GM23338 (cell line): ENCODE measurements at regions not wholly inside any gene's neighbourhood (a gene's known extent, or its start where the extent isn't known, plus 50 kb on each side); places are given as distances from the start of the nearest gene placed in this dataset.

Experiments
- CREB1 ChIP-seq: fragments of 250-450 bp; sonication (Bioruptor Pico); IDR thresholded peaks from 2 replicates; pipeline ENCODE4 v1.5.0; 2020; ENCODE audit warnings: low read depth, mild to moderate bottlenecking, moderate library complexity
- EZH2 ChIP-seq: fragments of 200-600 bp; sonication (generic); IDR thresholded peaks from one replicate; pipeline ENCODE4 v1.8.0; 2017; ENCODE audit warnings: antibody characterized with exemption, mild to moderate bottlenecking, low read depth; ENCODE audit not compliant: unreplicated experiment
- EZH2phosphoT487 ChIP-seq: fragments of 200-600 bp; sonication (generic); IDR thresholded peaks from one replicate; pipeline ENCODE4 v1.8.1; 2018; ENCODE audit warnings: antibody characterized with exemption; ENCODE audit not compliant: unreplicated experiment
- JUNB ChIP-seq: IDR thresholded peaks from one replicate; pipeline ENCODE4 v1.6.1; 2016; ENCODE audit warnings: antibody characterized with exemption; ENCODE audit not compliant: unreplicated experiment
- NANOG ChIP-seq: IDR thresholded peaks from 2 replicates; pipeline ENCODE4 v1.6.1; 2016; ENCODE audit warnings: antibody characterized with exemption, borderline replicate concordance
- POLR2AphosphoS5 ChIP-seq: IDR thresholded peaks from 2 replicates; pipeline ENCODE4 v1.6.1; 2016; ENCODE audit warnings: antibody characterized with exemption, low read depth
- STAT1 ChIP-seq: IDR thresholded peaks from one replicate; pipeline ENCODE4 v1.6.1; 2016; ENCODE audit warnings: antibody characterized with exemption; ENCODE audit not compliant: unreplicated experiment
- ZNF114 ChIP-seq: fragments of 250-450 bp; sonication (Bioruptor Pico); IDR thresholded peaks from 2 replicates; pipeline ENCODE4 v1.5.0; 2020; ENCODE audit warnings: mild to moderate bottlenecking, moderate library complexity
- ZNF331 ChIP-seq: fragments of 250-450 bp; sonication (Bioruptor Pico); IDR thresholded peaks from 2 replicates; pipeline ENCODE4 v1.5.0; 2020; ENCODE audit warnings: low read depth, mild to moderate bottlenecking, moderate library complexity
- TF ChIP-seq, protein P1 (sequence below), 2 experiments: fragments of 200-600 bp in 1 of 2; sonication (generic) in 1 of 2; conservative IDR thresholded peaks; 2 replicates each; pipeline versions ENCODE4 v1.5.1 to v1.6.1; 2016 to 2017; ENCODE audit warnings: antibody characterized with exemption in 2 of 2, low read depth in 2 of 2, mild to moderate bottlenecking in 2 of 2, moderate library complexity in 1 of 2
- TF ChIP-seq, protein P2 (sequence below): fragments of 250-450 bp; sonication (Bioruptor Pico); IDR thresholded peaks from 2 replicates; pipeline ENCODE4 v1.5.0; 2020; ENCODE audit warnings: mild to moderate bottlenecking, moderate library complexity
- TF ChIP-seq, protein P3 (sequence below): IDR thresholded peaks from one replicate; pipeline ENCODE4 v1.6.1; 2018; ENCODE audit warnings: antibody characterized with exemption; ENCODE audit not compliant: unreplicated experiment
- TF ChIP-seq, protein P4 (sequence below): IDR thresholded peaks from 2 replicates; pipeline ENCODE4 v1.6.1; 2016; ENCODE audit warnings: antibody characterized with exemption

DNA sequence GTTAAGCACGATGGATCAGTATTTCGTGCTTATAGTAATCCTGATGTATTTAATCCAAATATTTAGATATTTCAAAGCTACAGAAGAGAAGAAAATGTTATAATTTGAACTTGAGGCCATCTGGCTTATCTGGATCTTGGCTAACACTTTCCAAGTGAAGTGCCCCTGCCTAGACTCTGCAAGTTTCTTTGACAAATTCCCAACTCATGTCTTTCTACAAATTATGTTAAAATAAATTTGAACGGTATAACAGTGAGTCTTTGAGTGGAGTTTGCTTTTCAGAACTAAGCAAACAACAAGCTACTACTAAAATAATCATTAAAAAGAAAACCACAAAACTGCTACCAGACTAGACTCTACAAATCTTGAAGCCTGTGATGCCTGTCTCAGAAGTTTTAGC is 374.4 kb upstream of the PRICKLE1 start:
- TF ChIP-seq EZH2 (no peak), EZH2phosphoT487 (no peak), POLR2AphosphoS5 (no peak), STAT1 (no peak), JUNB (no peak), ZNF114 (CRISPR knock-in tag) (no peak), CREB1 (no peak), NANOG (no peak), ZNF331 (CRISPR knock-in tag) (no peak)
- TF ChIP-seq, protein P1, sequence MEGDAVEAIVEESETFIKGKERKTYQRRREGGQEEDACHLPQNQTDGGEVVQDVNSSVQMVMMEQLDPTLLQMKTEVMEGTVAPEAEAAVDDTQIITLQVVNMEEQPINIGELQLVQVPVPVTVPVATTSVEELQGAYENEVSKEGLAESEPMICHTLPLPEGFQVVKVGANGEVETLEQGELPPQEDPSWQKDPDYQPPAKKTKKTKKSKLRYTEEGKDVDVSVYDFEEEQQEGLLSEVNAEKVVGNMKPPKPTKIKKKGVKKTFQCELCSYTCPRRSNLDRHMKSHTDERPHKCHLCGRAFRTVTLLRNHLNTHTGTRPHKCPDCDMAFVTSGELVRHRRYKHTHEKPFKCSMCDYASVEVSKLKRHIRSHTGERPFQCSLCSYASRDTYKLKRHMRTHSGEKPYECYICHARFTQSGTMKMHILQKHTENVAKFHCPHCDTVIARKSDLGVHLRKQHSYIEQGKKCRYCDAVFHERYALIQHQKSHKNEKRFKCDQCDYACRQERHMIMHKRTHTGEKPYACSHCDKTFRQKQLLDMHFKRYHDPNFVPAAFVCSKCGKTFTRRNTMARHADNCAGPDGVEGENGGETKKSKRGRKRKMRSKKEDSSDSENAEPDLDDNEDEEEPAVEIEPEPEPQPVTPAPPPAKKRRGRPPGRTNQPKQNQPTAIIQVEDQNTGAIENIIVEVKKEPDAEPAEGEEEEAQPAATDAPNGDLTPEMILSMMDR (conservative IDR thresholded peaks at IDR 0.05; ENCODE audit: low read depth in 2 of 2), result no peak
- TF ChIP-seq, protein P2, sequence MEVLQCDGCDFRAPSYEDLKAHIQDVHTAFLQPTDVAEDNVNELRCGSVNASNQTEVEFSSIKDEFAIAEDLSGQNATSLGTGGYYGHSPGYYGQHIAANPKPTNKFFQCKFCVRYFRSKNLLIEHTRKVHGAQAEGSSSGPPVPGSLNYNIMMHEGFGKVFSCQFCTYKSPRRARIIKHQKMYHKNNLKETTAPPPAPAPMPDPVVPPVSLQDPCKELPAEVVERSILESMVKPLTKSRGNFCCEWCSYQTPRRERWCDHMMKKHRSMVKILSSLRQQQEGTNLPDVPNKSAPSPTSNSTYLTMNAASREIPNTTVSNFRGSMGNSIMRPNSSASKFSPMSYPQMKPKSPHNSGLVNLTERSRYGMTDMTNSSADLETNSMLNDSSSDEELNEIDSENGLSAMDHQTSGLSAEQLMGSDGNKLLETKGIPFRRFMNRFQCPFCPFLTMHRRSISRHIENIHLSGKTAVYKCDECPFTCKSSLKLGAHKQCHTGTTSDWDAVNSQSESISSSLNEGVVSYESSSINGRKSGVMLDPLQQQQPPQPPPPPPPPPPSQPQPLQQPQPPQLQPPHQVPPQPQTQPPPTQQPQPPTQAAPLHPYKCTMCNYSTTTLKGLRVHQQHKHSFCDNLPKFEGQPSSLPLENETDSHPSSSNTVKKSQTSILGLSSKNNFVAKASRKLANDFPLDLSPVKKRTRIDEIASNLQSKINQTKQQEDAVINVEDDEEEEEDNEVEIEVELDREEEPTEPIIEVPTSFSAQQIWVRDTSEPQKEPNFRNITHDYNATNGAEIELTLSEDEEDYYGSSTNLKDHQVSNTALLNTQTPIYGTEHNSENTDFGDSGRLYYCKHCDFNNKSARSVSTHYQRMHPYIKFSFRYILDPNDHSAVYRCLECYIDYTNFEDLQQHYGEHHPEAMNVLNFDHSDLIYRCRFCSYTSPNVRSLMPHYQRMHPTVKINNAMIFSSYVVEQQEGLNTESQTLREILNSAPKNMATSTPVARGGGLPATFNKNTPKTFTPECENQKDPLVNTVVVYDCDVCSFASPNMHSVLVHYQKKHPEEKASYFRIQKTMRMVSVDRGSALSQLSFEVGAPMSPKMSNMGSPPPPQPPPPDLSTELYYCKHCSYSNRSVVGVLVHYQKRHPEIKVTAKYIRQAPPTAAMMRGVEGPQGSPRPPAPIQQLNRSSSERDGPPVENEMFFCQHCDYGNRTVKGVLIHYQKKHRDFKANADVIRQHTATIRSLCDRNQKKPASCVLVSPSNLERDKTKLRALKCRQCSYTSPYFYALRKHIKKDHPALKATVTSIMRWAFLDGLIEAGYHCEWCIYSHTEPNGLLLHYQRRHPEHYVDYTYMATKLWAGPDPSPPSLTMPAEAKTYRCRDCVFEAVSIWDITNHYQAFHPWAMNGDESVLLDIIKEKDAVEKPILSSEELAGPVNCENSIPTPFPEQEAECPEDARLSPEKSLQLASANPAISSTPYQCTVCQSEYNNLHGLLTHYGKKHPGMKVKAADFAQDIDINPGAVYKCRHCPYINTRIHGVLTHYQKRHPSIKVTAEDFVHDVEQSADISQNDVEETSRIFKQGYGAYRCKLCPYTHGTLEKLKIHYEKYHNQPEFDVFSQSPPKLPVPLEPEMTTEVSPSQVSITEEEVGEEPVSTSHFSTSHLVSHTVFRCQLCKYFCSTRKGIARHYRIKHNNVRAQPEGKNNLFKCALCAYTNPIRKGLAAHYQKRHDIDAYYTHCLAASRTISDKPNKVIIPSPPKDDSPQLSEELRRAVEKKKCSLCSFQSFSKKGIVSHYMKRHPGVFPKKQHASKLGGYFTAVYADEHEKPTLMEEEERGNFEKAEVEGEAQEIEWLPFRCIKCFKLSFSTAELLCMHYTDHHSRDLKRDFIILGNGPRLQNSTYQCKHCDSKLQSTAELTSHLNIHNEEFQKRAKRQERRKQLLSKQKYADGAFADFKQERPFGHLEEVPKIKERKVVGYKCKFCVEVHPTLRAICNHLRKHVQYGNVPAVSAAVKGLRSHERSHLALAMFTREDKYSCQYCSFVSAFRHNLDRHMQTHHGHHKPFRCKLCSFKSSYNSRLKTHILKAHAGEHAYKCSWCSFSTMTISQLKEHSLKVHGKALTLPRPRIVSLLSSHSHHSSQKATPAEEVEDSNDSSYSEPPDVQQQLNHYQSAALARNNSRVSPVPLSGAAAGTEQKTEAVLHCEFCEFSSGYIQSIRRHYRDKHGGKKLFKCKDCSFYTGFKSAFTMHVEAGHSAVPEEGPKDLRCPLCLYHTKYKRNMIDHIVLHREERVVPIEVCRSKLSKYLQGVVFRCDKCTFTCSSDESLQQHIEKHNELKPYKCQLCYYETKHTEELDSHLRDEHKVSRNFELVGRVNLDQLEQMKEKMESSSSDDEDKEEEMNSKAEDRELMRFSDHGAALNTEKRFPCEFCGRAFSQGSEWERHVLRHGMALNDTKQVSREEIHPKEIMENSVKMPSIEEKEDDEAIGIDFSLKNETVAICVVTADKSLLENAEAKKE (CRISPR knock-in tag), result no peak
- TF ChIP-seq, protein P3, sequence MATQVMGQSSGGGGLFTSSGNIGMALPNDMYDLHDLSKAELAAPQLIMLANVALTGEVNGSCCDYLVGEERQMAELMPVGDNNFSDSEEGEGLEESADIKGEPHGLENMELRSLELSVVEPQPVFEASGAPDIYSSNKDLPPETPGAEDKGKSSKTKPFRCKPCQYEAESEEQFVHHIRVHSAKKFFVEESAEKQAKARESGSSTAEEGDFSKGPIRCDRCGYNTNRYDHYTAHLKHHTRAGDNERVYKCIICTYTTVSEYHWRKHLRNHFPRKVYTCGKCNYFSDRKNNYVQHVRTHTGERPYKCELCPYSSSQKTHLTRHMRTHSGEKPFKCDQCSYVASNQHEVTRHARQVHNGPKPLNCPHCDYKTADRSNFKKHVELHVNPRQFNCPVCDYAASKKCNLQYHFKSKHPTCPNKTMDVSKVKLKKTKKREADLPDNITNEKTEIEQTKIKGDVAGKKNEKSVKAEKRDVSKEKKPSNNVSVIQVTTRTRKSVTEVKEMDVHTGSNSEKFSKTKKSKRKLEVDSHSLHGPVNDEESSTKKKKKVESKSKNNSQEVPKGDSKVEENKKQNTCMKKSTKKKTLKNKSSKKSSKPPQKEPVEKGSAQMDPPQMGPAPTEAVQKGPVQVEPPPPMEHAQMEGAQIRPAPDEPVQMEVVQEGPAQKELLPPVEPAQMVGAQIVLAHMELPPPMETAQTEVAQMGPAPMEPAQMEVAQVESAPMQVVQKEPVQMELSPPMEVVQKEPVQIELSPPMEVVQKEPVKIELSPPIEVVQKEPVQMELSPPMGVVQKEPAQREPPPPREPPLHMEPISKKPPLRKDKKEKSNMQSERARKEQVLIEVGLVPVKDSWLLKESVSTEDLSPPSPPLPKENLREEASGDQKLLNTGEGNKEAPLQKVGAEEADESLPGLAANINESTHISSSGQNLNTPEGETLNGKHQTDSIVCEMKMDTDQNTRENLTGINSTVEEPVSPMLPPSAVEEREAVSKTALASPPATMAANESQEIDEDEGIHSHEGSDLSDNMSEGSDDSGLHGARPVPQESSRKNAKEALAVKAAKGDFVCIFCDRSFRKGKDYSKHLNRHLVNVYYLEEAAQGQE, result no peak
- TF ChIP-seq, protein P4, sequence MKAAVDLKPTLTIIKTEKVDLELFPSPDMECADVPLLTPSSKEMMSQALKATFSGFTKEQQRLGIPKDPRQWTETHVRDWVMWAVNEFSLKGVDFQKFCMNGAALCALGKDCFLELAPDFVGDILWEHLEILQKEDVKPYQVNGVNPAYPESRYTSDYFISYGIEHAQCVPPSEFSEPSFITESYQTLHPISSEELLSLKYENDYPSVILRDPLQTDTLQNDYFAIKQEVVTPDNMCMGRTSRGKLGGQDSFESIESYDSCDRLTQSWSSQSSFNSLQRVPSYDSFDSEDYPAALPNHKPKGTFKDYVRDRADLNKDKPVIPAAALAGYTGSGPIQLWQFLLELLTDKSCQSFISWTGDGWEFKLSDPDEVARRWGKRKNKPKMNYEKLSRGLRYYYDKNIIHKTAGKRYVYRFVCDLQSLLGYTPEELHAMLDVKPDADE, result no peak
